ENCODE measurements at regions not wholly inside any gene's neighbourhood (a gene's known extent, or its start where the extent isn't known, plus 50 kb on each side); places are given as distances from the start of the nearest gene placed in this dataset.

- Histone ChIP-seq H4K20me1 (ENCODE audit: insufficient read depth, low read length) (no peaks in the 10 kb centered on the region), H3K9me2 (ENCODE audit: low read depth, low read length) (no peaks in the 10 kb centered on the region), H3F3A (ENCODE audit: insufficient read depth, low read length) (no peaks in the 10 kb centered on the region), H3K79me2 (ENCODE audit: insufficient read depth, low read length) (no peaks in the 10 kb centered on the region), H2AFZ (ENCODE audit: low read length) (no peak overlapping the region), H3K4me3 (ENCODE audit: low read depth, low read length, poor library complexity, severe bottlenecking) (no peak overlapping the region), H3K9ac (ENCODE audit: low read length) (no peak overlapping the region), H3K9me3 (ENCODE audit: low read length) (no peaks in the 10 kb centered on the region), H3K4me2 (ENCODE audit: low read length) (no peak overlapping the region), H3K36me3 (ENCODE audit: insufficient read depth, low read length) (no peaks in the 10 kb centered on the region), H3K27me3 (ENCODE audit: insufficient read depth, low read length) (no peaks in the 10 kb centered on the region), H3K4me1 (ENCODE audit: insufficient read depth, low read length, severe bottlenecking) (no peaks in the 10 kb centered on the region), H3K27ac (ENCODE audit: low read depth, low read length, poor library complexity, severe bottlenecking) (no peak overlapping the region)
- TF ChIP-seq CTCF (IDR thresholded peaks at IDR 0.05; ENCODE audit: low read length), result no peak
- no peak for TF ChIP-seq EZH2 (IDR thresholded peaks at IDR 0.05; ENCODE audit: borderline replicate concordance, low read length)
Observed at GRCh38 chr12:94092516-94093241, 55.7 kb upstream of the PLXNC1 start.

- Histone ChIP-seq H3K4me2 (ENCODE audit: low read length) (no peak overlapping the region), H3K9me2 (ENCODE audit: low read depth, low read length) (no peaks in the 10 kb centered on the region), H3K79me2 (ENCODE audit: insufficient read depth, low read length) (no peaks in the 10 kb centered on the region), H4K20me1 (ENCODE audit: insufficient read depth, low read length) (no peaks in the 10 kb centered on the region), H2AFZ (ENCODE audit: low read length) (no peak overlapping the region), H3K27me3 (ENCODE audit: insufficient read depth, low read length) (0 out of 2 replicates have a peak, but pooled peaks cover 4% of the 10 kb centered on the region), H3K4me3 (ENCODE audit: low read depth, low read length, poor library complexity, severe bottlenecking) (no peak overlapping the region), H3K27ac (ENCODE audit: low read depth, low read length, poor library complexity, severe bottlenecking) (no peak overlapping the region), H3K9me3 (ENCODE audit: low read length) (no peaks in the 10 kb centered on the region), H3K36me3 (ENCODE audit: insufficient read depth, low read length) (no peaks in the 10 kb centered on the region), H3F3A (ENCODE audit: insufficient read depth, low read length) (no peaks in the 10 kb centered on the region), H3K9ac (ENCODE audit: low read length) (no peak overlapping the region), H3K4me1 (ENCODE audit: insufficient read depth, low read length, severe bottlenecking) (no peaks in the 10 kb centered on the region)
- TF ChIP-seq EZH2 (IDR thresholded peaks at IDR 0.05; ENCODE audit: borderline replicate concordance, low read length), result no peak
- TF ChIP-seq CTCF (IDR thresholded peaks at IDR 0.05; ENCODE audit: low read length), result no peak
Observed at GRCh38 chr12:94094700-94095099, 53.7 kb upstream of the PLXNC1 start.

- Histone ChIP-seq H3K4me1 (ENCODE audit: insufficient read depth, low read length, severe bottlenecking) (no peaks in the 10 kb centered on the region), H3K9ac (ENCODE audit: low read length) (no peak overlapping the region), H3K36me3 (ENCODE audit: insufficient read depth, low read length) (no peaks in the 10 kb centered on the region), H3K4me2 (ENCODE audit: low read length) (no peak overlapping the region), H3K79me2 (ENCODE audit: insufficient read depth, low read length) (no peaks in the 10 kb centered on the region), H3K4me3 (ENCODE audit: low read depth, low read length, poor library complexity, severe bottlenecking) (no peak overlapping the region), H3K9me3 (ENCODE audit: low read length) (no peaks in the 10 kb centered on the region), H3F3A (ENCODE audit: insufficient read depth, low read length) (no peaks in the 10 kb centered on the region), H3K27me3 (ENCODE audit: insufficient read depth, low read length) (0 out of 2 replicates have a peak, but pooled peaks cover 4% of the 10 kb centered on the region), H2AFZ (ENCODE audit: low read length) (no peak overlapping the region), H3K27ac (ENCODE audit: low read depth, low read length, poor library complexity, severe bottlenecking) (no peak overlapping the region), H3K9me2 (ENCODE audit: low read depth, low read length) (no peaks in the 10 kb centered on the region), H4K20me1 (ENCODE audit: insufficient read depth, low read length) (no peaks in the 10 kb centered on the region)
- TF ChIP-seq CTCF (IDR thresholded peaks at IDR 0.05; ENCODE audit: low read length) (no peak), EZH2 (IDR thresholded peaks at IDR 0.05; ENCODE audit: borderline replicate concordance, low read length) (no peak)
Observed at GRCh38 chr12:94095618-94096017, 52.8 kb upstream of the PLXNC1 start.
